ENCODE measurements at regions not wholly inside any gene's neighbourhood (a gene's known extent, or its start where the extent isn't known, plus 50 kb on each side); places are given as distances from the start of the nearest gene placed in this dataset.
"Not testable (repeated sequence)": the region's sequence is repeated elsewhere in the genome, so short reads cannot be mapped to it uniquely, and the experiment has no call there.

- H4K20me1 ChIP-seq (ENCODE audit: insufficient read depth, low read depth, low read length): no peaks in the 10 kb centered on the region
- no peak overlapping the region for H3K9ac ChIP-seq (ENCODE audit: low read length)
- peaks cover 11% of the 10 kb centered on the region; the same call in 1 of the 2 replicates for H3K9me3 ChIP-seq (ENCODE audit: low read length)
- H3K9me2 ChIP-seq (replicated peaks; ENCODE audit: insufficient read depth, low read length): no peaks in the 10 kb centered on the region
- no peaks in the 10 kb centered on the region for H3K79me2 ChIP-seq (ENCODE audit: low read length)
- H3K4me1 ChIP-seq (ENCODE audit: low read length): no peaks in the 10 kb centered on the region
- H3K4me3 ChIP-seq (ENCODE audit: low read length): no peak overlapping the region
- H3K27ac ChIP-seq (ENCODE audit: low read length): no peak overlapping the region
- H3K27me3 ChIP-seq (ENCODE audit: low read length): no peaks in the 10 kb centered on the region
- no peak for DNase-seq
- H3K4me2 ChIP-seq (ENCODE audit: low read depth, low read length, poor library complexity, severe bottlenecking): no peak overlapping the region
- H2AFZ ChIP-seq (ENCODE audit: low read length): no peak overlapping the region
- no peaks in the 10 kb centered on the region for H3K36me3 ChIP-seq (ENCODE audit: insufficient read depth, low read length)
These were observed 767.9 kb upstream of the DEFB115 start for GRCh38 chr20:30489614-30490003.

- Histone ChIP-seq H3K79me2 (ENCODE audit: low read length) (no peaks in the 10 kb centered on the region), H3K9ac (ENCODE audit: low read length) (no peak overlapping the region), H3K27me3 (ENCODE audit: low read length) (no peaks in the 10 kb centered on the region), H3K36me3 (ENCODE audit: insufficient read depth, low read length) (no peaks in the 10 kb centered on the region), H2AFZ (ENCODE audit: low read length) (no peak overlapping the region), H3K9me3 (ENCODE audit: low read length) (peaks cover 4% of the 10 kb centered on the region; the same call in 1 of the 2 replicates), H4K20me1 (ENCODE audit: insufficient read depth, low read depth, low read length) (no peaks in the 10 kb centered on the region), H3K4me1 (ENCODE audit: low read length) (no peaks in the 10 kb centered on the region), H3K27ac (ENCODE audit: low read length) (no peak overlapping the region), H3K4me2 (ENCODE audit: low read depth, low read length, poor library complexity, severe bottlenecking) (no peak overlapping the region), H3K4me3 (ENCODE audit: low read length) (no peak overlapping the region), H3K9me2 (replicated peaks; ENCODE audit: insufficient read depth, low read length) (no peaks in the 10 kb centered on the region)
- DNase-seq: no peak
These were observed 766.4 kb upstream of the DEFB115 start for GRCh38 chr20:30491016-30491415.

- H3K79me2 ChIP-seq (ENCODE audit: low read length); DNase-seq; H4K20me1 ChIP-seq (ENCODE audit: insufficient read depth, low read depth, low read length); H3K9me3 ChIP-seq (ENCODE audit: low read length); H3K27ac ChIP-seq (ENCODE audit: low read length); H3K9me2 ChIP-seq (replicated peaks; ENCODE audit: insufficient read depth, low read length); H2AFZ ChIP-seq (ENCODE audit: low read length); H3K4me1 ChIP-seq (ENCODE audit: low read length); H3K4me3 ChIP-seq (ENCODE audit: low read length); H3K4me2 ChIP-seq (ENCODE audit: low read depth, low read length, poor library complexity, severe bottlenecking); H3K9ac ChIP-seq (ENCODE audit: low read length); H3K27me3 ChIP-seq (ENCODE audit: low read length); H3K36me3 ChIP-seq (ENCODE audit: insufficient read depth, low read length): not testable (repeated sequence)
These were observed 760.8 kb upstream of the DEFB115 start for GRCh38 chr20:30496656-30497055.

GRCh38 chr20:30497191-30497590 lies 760.3 kb upstream of the DEFB115 start:
- not testable (repeated sequence) for H3K79me2 ChIP-seq (ENCODE audit: low read length); H4K20me1 ChIP-seq (ENCODE audit: insufficient read depth, low read depth, low read length); H3K4me2 ChIP-seq (ENCODE audit: low read depth, low read length, poor library complexity, severe bottlenecking); H3K9me2 ChIP-seq (replicated peaks; ENCODE audit: insufficient read depth, low read length); H3K9ac ChIP-seq (ENCODE audit: low read length); H3K27ac ChIP-seq (ENCODE audit: low read length); H2AFZ ChIP-seq (ENCODE audit: low read length); H3K4me3 ChIP-seq (ENCODE audit: low read length); H3K36me3 ChIP-seq (ENCODE audit: insufficient read depth, low read length); DNase-seq; H3K4me1 ChIP-seq (ENCODE audit: low read length); H3K9me3 ChIP-seq (ENCODE audit: low read length); H3K27me3 ChIP-seq (ENCODE audit: low read length)

- Histone ChIP-seq H3K79me2 (ENCODE audit: low read length) (no peaks in the 10 kb centered on the region), H3K4me1 (ENCODE audit: low read length) (peaks cover 4% of the 10 kb centered on the region), H3K9me2 (replicated peaks; ENCODE audit: insufficient read depth, low read length) (no peaks in the 10 kb centered on the region), H3K36me3 (ENCODE audit: insufficient read depth, low read length) (no peaks in the 10 kb centered on the region), H3K4me2 (ENCODE audit: low read depth, low read length, poor library complexity, severe bottlenecking) (no peak overlapping the region), H3K27me3 (ENCODE audit: low read length) (no peaks in the 10 kb centered on the region), H3K9me3 (ENCODE audit: low read length) (peaks cover 10% of the 10 kb centered on the region), H4K20me1 (ENCODE audit: insufficient read depth, low read depth, low read length) (no peaks in the 10 kb centered on the region), H3K27ac (ENCODE audit: low read length) (no peak overlapping the region), H3K4me3 (ENCODE audit: low read length) (no peak overlapping the region), H3K9ac (ENCODE audit: low read length) (no peak overlapping the region), H2AFZ (ENCODE audit: low read length) (no peak overlapping the region)
- no peak for DNase-seq
These were observed 758.3 kb upstream of the DEFB115 start for GRCh38 chr20:30499123-30499522.

GRCh38 chr20:30499716-30500446 lies 757.6 kb upstream of the DEFB115 start:
- not testable (repeated sequence) for DNase-seq; H3K36me3 ChIP-seq (ENCODE audit: insufficient read depth, low read length); H3K9me3 ChIP-seq (ENCODE audit: low read length); H2AFZ ChIP-seq (ENCODE audit: low read length); H3K4me2 ChIP-seq (ENCODE audit: low read depth, low read length, poor library complexity, severe bottlenecking); H3K9ac ChIP-seq (ENCODE audit: low read length); H3K9me2 ChIP-seq (replicated peaks; ENCODE audit: insufficient read depth, low read length); H3K27ac ChIP-seq (ENCODE audit: low read length); H3K79me2 ChIP-seq (ENCODE audit: low read length); H4K20me1 ChIP-seq (ENCODE audit: insufficient read depth, low read depth, low read length); H3K4me1 ChIP-seq (ENCODE audit: low read length); H3K4me3 ChIP-seq (ENCODE audit: low read length); H3K27me3 ChIP-seq (ENCODE audit: low read length)

GRCh38 chr20:30500447-30500820 lies 757.0 kb upstream of the DEFB115 start:
- not testable (repeated sequence) for H4K20me1 ChIP-seq (ENCODE audit: insufficient read depth, low read depth, low read length); H3K36me3 ChIP-seq (ENCODE audit: insufficient read depth, low read length); H3K27ac ChIP-seq (ENCODE audit: low read length); H3K79me2 ChIP-seq (ENCODE audit: low read length); H3K4me1 ChIP-seq (ENCODE audit: low read length); H3K4me3 ChIP-seq (ENCODE audit: low read length); H3K4me2 ChIP-seq (ENCODE audit: low read depth, low read length, poor library complexity, severe bottlenecking); H3K9me2 ChIP-seq (replicated peaks; ENCODE audit: insufficient read depth, low read length); DNase-seq; H3K27me3 ChIP-seq (ENCODE audit: low read length); H2AFZ ChIP-seq (ENCODE audit: low read length); H3K9ac ChIP-seq (ENCODE audit: low read length); H3K9me3 ChIP-seq (ENCODE audit: low read length)

GRCh38 chr20:30500829-30501440 lies 756.5 kb upstream of the DEFB115 start:
- Histone ChIP-seq H3K36me3 (ENCODE audit: insufficient read depth, low read length) (no peaks in the 10 kb centered on the region), H3K27ac (ENCODE audit: low read length) (no peak overlapping the region), H3K4me3 (ENCODE audit: low read length) (no peak overlapping the region), H3K4me1 (ENCODE audit: low read length) (peaks cover 4% of the 10 kb centered on the region), H3K9me2 (replicated peaks; ENCODE audit: insufficient read depth, low read length) (no peaks in the 10 kb centered on the region), H3K9me3 (ENCODE audit: low read length) (peaks cover 10% of the 10 kb centered on the region), H3K4me2 (ENCODE audit: low read depth, low read length, poor library complexity, severe bottlenecking) (no peak overlapping the region), H3K79me2 (ENCODE audit: low read length) (no peaks in the 10 kb centered on the region), H3K27me3 (ENCODE audit: low read length) (no peaks in the 10 kb centered on the region), H3K9ac (ENCODE audit: low read length) (no peak overlapping the region), H2AFZ (ENCODE audit: low read length) (no peak overlapping the region), H4K20me1 (ENCODE audit: insufficient read depth, low read depth, low read length) (no peaks in the 10 kb centered on the region)
- DNase-seq: no peak
